ENCODE measurements at regions not wholly inside any gene's neighbourhood (a gene's known extent, or its start where the extent isn't known, plus 50 kb on each side); places are given as distances from the start of the nearest gene placed in this dataset.

- TF ChIP-seq, protein P1, sequence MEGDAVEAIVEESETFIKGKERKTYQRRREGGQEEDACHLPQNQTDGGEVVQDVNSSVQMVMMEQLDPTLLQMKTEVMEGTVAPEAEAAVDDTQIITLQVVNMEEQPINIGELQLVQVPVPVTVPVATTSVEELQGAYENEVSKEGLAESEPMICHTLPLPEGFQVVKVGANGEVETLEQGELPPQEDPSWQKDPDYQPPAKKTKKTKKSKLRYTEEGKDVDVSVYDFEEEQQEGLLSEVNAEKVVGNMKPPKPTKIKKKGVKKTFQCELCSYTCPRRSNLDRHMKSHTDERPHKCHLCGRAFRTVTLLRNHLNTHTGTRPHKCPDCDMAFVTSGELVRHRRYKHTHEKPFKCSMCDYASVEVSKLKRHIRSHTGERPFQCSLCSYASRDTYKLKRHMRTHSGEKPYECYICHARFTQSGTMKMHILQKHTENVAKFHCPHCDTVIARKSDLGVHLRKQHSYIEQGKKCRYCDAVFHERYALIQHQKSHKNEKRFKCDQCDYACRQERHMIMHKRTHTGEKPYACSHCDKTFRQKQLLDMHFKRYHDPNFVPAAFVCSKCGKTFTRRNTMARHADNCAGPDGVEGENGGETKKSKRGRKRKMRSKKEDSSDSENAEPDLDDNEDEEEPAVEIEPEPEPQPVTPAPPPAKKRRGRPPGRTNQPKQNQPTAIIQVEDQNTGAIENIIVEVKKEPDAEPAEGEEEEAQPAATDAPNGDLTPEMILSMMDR (IDR thresholded peaks at IDR 0.05): no peak
- no peak for TF ChIP-seq POLR2A (IDR thresholded peaks at IDR 0.05)
These were observed 761.0 kb downstream of the SOCS6 start for GRCh38 chr18:71049893-71050292.

All from uterus (tissue), 2 donors.